Fibroblast of lung (primary cell): ENCODE measurements at regions not wholly inside any gene's neighbourhood (a gene's known extent, or its start where the extent isn't known, plus 50 kb on each side); places are given as distances from the start of the nearest gene placed in this dataset.

Source experiments
- EZH2 ChIP-seq: IDR thresholded peaks from 2 replicates; pipeline ENCODE4 v1.5.1; 2012; ENCODE audit warnings: low read length, control low read depth, mild to moderate bottlenecking; ENCODE audit errors: missing control alignments
- TF ChIP-seq, protein P1 (sequence below), 2 donors: IDR thresholded peaks in 1 of 2; conservative IDR thresholded peaks in 1 of 2; 1 replicate in 1 of 2; 2 replicates in 1 of 2; pipeline ENCODE4 v1.5.1; 2011 to 2012; ENCODE audit warnings: low read length in 2 of 2, control low read depth in 1 of 2, inconsistent platforms in 1 of 2, low read depth in 1 of 2, mild to moderate bottlenecking in 1 of 2

DNA sequence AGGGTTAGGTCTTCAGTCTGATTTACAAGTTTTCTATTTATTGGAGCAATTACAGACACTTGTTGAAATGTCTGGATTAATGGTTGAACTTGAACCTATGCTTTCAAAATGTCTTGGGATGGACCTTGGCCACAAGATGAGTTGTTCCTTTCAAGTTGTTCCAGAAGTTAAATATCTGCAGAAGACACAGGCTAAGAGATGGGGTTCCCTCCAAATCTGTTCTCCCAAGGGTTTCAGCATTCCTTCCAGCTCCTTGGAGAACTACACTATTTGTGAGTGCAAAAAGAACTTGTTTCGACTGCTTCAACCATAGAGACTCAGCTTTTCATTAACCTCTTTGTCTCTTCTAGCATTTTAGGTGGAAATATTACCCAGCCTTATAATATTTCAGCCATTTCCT lies 189.0 kb upstream of the BLID start:
- TF ChIP-seq EZH2: no peak
- TF ChIP-seq, protein P1, sequence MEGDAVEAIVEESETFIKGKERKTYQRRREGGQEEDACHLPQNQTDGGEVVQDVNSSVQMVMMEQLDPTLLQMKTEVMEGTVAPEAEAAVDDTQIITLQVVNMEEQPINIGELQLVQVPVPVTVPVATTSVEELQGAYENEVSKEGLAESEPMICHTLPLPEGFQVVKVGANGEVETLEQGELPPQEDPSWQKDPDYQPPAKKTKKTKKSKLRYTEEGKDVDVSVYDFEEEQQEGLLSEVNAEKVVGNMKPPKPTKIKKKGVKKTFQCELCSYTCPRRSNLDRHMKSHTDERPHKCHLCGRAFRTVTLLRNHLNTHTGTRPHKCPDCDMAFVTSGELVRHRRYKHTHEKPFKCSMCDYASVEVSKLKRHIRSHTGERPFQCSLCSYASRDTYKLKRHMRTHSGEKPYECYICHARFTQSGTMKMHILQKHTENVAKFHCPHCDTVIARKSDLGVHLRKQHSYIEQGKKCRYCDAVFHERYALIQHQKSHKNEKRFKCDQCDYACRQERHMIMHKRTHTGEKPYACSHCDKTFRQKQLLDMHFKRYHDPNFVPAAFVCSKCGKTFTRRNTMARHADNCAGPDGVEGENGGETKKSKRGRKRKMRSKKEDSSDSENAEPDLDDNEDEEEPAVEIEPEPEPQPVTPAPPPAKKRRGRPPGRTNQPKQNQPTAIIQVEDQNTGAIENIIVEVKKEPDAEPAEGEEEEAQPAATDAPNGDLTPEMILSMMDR (conservative IDR thresholded peaks at IDR 0.05 in 1 of 2, IDR thresholded peaks at IDR 0.05 in 1 of 2; ENCODE audit: low read depth in 1 of 2, low read length in 2 of 2): no peak
